ENCODE measurements at regions not wholly inside any gene's neighbourhood (a gene's known extent, or its start where the extent isn't known, plus 50 kb on each side); places are given as distances from the start of the nearest gene placed in this dataset.

GRCh38 chr2:41922177-41922576 lies 125.6 kb upstream of the PKDCC start:
- Histone ChIP-seq H3K4me1 (peaks cover 54% of the 10 kb centered on the region), H3K9me3 (replicated peaks) (no peaks in the 10 kb centered on the region), H3K27ac (replicated peaks) (peak overlapping the region; percentile 77), H3K27me3 (ENCODE audit: low read depth) (no peaks in the 10 kb centered on the region), H3K4me3 (no peak overlapping the region), H3K36me3 (no peaks in the 10 kb centered on the region)
- no peak for TF ChIP-seq CTCF (IDR thresholded peaks at IDR 0.05; ENCODE audit: borderline replicate concordance)
- DNase-seq = no peak
- intact Hi-C loops (cut with micrococcal nuclease) = no loop called here

- H3K4me3 ChIP-seq = no peak overlapping the region
- intact Hi-C loops (cut with micrococcal nuclease) = no loop called here
- H3K27me3 ChIP-seq (ENCODE audit: low read depth) = no peaks in the 10 kb centered on the region
- no peaks in the 10 kb centered on the region for H3K9me3 ChIP-seq (replicated peaks)
- H3K36me3 ChIP-seq = no peaks in the 10 kb centered on the region
- TF ChIP-seq CTCF (IDR thresholded peaks at IDR 0.05; ENCODE audit: borderline replicate concordance) = no peak
- DNase-seq = no peak
- H3K4me1 ChIP-seq = peaks cover 65% of the 10 kb centered on the region
- peak overlapping the region; percentile 77 for H3K27ac ChIP-seq (replicated peaks)
Measured at GRCh38 chr2:41923156-41923786, 124.5 kb upstream of the PKDCC start.

GRCh38 chr2:41924024-41924423 lies 123.8 kb upstream of the PKDCC start:
- Histone ChIP-seq H3K9me3 (replicated peaks) (no peaks in the 10 kb centered on the region), H3K27ac (replicated peaks) (peak overlapping the region; percentile 77), H3K27me3 (ENCODE audit: low read depth) (no peaks in the 10 kb centered on the region), H3K36me3 (no peaks in the 10 kb centered on the region), H3K4me1 (peaks cover 69% of the 10 kb centered on the region), H3K4me3 (no peak overlapping the region)
- intact Hi-C loops (cut with micrococcal nuclease) = no loop called here
- no peak for TF ChIP-seq CTCF (IDR thresholded peaks at IDR 0.05; ENCODE audit: borderline replicate concordance)
- DNase-seq = no peak

GRCh38 chr2:41924709-41925408 lies 123.0 kb upstream of the PKDCC start:
- intact Hi-C loops (cut with micrococcal nuclease) = no loop called here
- no peak for DNase-seq
- Histone ChIP-seq H3K27me3 (ENCODE audit: low read depth) (no peaks in the 10 kb centered on the region), H3K9me3 (replicated peaks) (no peaks in the 10 kb centered on the region), H3K4me3 (no peak overlapping the region), H3K36me3 (no peaks in the 10 kb centered on the region), H3K4me1 (peaks cover 69% of the 10 kb centered on the region), H3K27ac (replicated peaks) (peak overlapping the region; percentile 77)
- TF ChIP-seq CTCF (IDR thresholded peaks at IDR 0.05; ENCODE audit: borderline replicate concordance) = no peak

- Histone ChIP-seq H3K27me3 (ENCODE audit: low read depth) (no peaks in the 10 kb centered on the region), H3K4me1 (peaks cover 69% of the 10 kb centered on the region), H3K4me3 (no peak overlapping the region), H3K27ac (replicated peaks) (peak overlapping the region; percentile 77), H3K9me3 (replicated peaks) (no peaks in the 10 kb centered on the region), H3K36me3 (no peaks in the 10 kb centered on the region)
- no peak for DNase-seq
- intact Hi-C loops (cut with micrococcal nuclease) = no loop called here
- no peak for TF ChIP-seq CTCF (IDR thresholded peaks at IDR 0.05; ENCODE audit: borderline replicate concordance)
Measured at GRCh38 chr2:41925712-41926111, 122.1 kb upstream of the PKDCC start.

All from left ventricle myocardium inferior (tissue), 1 donor.